ENCODE measurements at regions not wholly inside any gene's neighbourhood (a gene's known extent, or its start where the extent isn't known, plus 50 kb on each side); places are given as distances from the start of the nearest gene placed in this dataset.

DNA sequence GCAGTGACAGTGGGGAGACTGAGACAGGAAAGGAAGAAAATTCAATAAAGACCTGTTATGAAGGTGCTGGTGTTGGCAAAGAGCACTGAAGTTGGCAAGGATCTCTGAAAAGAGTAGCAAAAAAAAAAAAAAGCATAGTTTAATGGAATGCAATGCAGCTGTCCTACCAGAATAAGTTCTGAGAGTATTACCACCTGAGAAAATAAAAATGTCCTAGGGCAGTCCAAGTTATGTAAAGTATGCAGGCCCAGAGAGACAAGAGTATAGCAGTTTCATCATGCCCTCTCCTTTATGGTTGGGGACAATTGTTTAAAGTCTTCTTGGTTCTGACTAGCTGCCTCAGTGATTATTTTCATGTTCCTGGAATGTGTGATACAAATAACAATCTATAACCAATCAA is 1092.8 kb downstream of the SORCS3 start:
- TF ChIP-seq, protein P1, sequence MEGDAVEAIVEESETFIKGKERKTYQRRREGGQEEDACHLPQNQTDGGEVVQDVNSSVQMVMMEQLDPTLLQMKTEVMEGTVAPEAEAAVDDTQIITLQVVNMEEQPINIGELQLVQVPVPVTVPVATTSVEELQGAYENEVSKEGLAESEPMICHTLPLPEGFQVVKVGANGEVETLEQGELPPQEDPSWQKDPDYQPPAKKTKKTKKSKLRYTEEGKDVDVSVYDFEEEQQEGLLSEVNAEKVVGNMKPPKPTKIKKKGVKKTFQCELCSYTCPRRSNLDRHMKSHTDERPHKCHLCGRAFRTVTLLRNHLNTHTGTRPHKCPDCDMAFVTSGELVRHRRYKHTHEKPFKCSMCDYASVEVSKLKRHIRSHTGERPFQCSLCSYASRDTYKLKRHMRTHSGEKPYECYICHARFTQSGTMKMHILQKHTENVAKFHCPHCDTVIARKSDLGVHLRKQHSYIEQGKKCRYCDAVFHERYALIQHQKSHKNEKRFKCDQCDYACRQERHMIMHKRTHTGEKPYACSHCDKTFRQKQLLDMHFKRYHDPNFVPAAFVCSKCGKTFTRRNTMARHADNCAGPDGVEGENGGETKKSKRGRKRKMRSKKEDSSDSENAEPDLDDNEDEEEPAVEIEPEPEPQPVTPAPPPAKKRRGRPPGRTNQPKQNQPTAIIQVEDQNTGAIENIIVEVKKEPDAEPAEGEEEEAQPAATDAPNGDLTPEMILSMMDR (IDR thresholded peaks at IDR 0.05; ENCODE audit: low read depth, low read length) = no peak
- TF ChIP-seq EZH2phosphoT487 (IDR thresholded peaks at IDR 0.05; ENCODE audit: low read depth) = no peak

Data from OCI-LY3 (cell line).